Mesothelial cell of epicardium (in vitro differentiated cells): ENCODE measurements at regions not wholly inside any gene's neighbourhood (a gene's known extent, or its start where the extent isn't known, plus 50 kb on each side); places are given as distances from the start of the nearest gene placed in this dataset.

Source experiments
- DNase-seq, 2 experiments: peaks; one replicate each; pipeline ENCODE4 v3.0.0; 2021; ENCODE audit warnings: low spot score in 2 of 2; ENCODE audit not compliant: unreplicated experiment in 2 of 2
- H3K27ac Mint-ChIP-seq: 2 replicates; pipeline ENCODE4 v1.8.0; 2021; ENCODE audit warnings: mixed read lengths
- H3K27me3 Mint-ChIP-seq: 2 replicates; pipeline ENCODE4 v1.8.0; 2021; ENCODE audit warnings: low read depth, mixed read lengths
- H3K36me3 Mint-ChIP-seq: 2 replicates; pipeline ENCODE4 v1.8.0; 2021; ENCODE audit warnings: mixed read lengths
- H3K4me1 Mint-ChIP-seq: 2 replicates; pipeline ENCODE4 v1.8.0; 2021; ENCODE audit warnings: mixed read lengths
- H3K4me3 Mint-ChIP-seq: 2 replicates; pipeline ENCODE4 v1.8.0; 2021; ENCODE audit warnings: mild to moderate bottlenecking, moderate library complexity, mixed read lengths
- H3K9me3 Mint-ChIP-seq: 2 replicates; pipeline ENCODE4 v1.8.0; 2021; ENCODE audit warnings: mixed read lengths
- CTCF ChIP-seq: fragments of 200-600 bp; sonication (generic); IDR thresholded peaks from one replicate; pipeline ENCODE4 v1.5.0; 2021; ENCODE audit warnings: antibody characterized with exemption; ENCODE audit not compliant: unreplicated experiment

- H3K4me3 Mint-ChIP-seq = no peak overlapping the region
- DNase-seq = no peak
- peak overlapping the region; percentile 66 for H3K27ac Mint-ChIP-seq
Observed at GRCh38 chr6:4491501-4492260, 284.5 kb upstream of the CDYL start.

DNA sequence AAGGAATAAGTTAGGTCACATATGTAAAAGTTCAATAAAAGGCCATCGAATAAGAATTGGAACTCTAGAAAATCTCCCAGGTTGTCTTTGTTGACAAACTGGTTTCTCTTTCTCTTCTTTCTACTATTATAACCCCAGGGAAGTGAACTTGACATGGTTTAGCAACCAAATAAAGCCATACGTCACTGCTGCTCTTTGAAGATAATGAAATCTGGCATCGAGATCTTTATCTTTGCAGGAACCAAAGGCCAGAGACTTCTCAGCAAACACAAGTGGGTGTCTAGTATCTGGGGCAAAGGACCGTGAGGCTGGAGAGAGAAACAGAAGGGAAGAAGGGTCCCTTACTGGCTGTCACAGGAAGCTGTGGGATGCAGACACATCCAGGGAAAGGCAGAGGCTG, 286.7 kb upstream of the CDYL start:
- Mint-ChIP-seq H3K27ac (peak overlapping the region; percentile 95), H3K4me1 (peaks cover 40% of the 10 kb centered on the region), H3K27me3 (no peaks in the 10 kb centered on the region), H3K4me3 (no peak overlapping the region), H3K36me3 (peaks cover 22% of the 10 kb centered on the region), H3K9me3 (peaks cover 31% of the 10 kb centered on the region)
- no peak for DNase-seq
- TF ChIP-seq CTCF = no peak

More at GRCh38 chr6:4491501-4492260, 284.5 kb upstream of the CDYL start:
- H3K9me3 Mint-ChIP-seq = peaks cover 24% of the 10 kb centered on the region
- peaks cover 42% of the 10 kb centered on the region for H3K4me1 Mint-ChIP-seq
- H3K27me3 Mint-ChIP-seq = no peaks in the 10 kb centered on the region
- TF ChIP-seq CTCF = no peak
- peaks cover 22% of the 10 kb centered on the region for H3K36me3 Mint-ChIP-seq

- H3K27ac Mint-ChIP-seq = peak overlapping the region; percentile 95
- no peak for TF ChIP-seq CTCF
- H3K4me3 Mint-ChIP-seq = no peak overlapping the region
- DNase-seq = no peak
- H3K9me3 Mint-ChIP-seq = peaks cover 31% of the 10 kb centered on the region
- peaks cover 36% of the 10 kb centered on the region for H3K4me1 Mint-ChIP-seq
- H3K36me3 Mint-ChIP-seq = peaks cover 22% of the 10 kb centered on the region
- no peaks in the 10 kb centered on the region for H3K27me3 Mint-ChIP-seq
Observed at GRCh38 chr6:4488389-4488788, 287.8 kb upstream of the CDYL start.

- Mint-ChIP-seq H3K36me3 (peaks cover 22% of the 10 kb centered on the region), H3K4me3 (no peak overlapping the region), H3K4me1 (peaks cover 33% of the 10 kb centered on the region), H3K9me3 (peaks cover 31% of the 10 kb centered on the region), H3K27ac (peak overlapping the region; percentile 79), H3K27me3 (no peaks in the 10 kb centered on the region)
- no peak for TF ChIP-seq CTCF
- DNase-seq = no peak
Observed at GRCh38 chr6:4487538-4487937, 288.7 kb upstream of the CDYL start.

GRCh38 chr6:4486568-4487315, 289.5 kb upstream of the CDYL start:
- TF ChIP-seq CTCF = no peak
- DNase-seq = no peak

More at GRCh38 chr6:4486568-4487315, 289.5 kb upstream of the CDYL start:
- Mint-ChIP-seq H3K4me3 (no peak overlapping the region), H3K27ac (peak overlapping the region; percentile 89), H3K4me1 (peaks cover 35% of the 10 kb centered on the region), H3K9me3 (peaks cover 30% of the 10 kb centered on the region), H3K27me3 (no peaks in the 10 kb centered on the region), H3K36me3 (peaks cover 21% of the 10 kb centered on the region)
